22Rv1 (cell line): ENCODE measurements at regions not wholly inside any gene's neighbourhood (a gene's known extent, or its start where the extent isn't known, plus 50 kb on each side); places are given as distances from the start of the nearest gene placed in this dataset.

Experiments
- CTCF ChIP-seq: fragments of 450-650 bp; IDR thresholded peaks from 2 replicates; pipeline ENCODE4 v1.5.1; 2017; ENCODE audit warnings: mild to moderate bottlenecking
- ZFX ChIP-seq: fragments of 450-650 bp; IDR thresholded peaks from 2 replicates; pipeline ENCODE4 v1.6.1; 2017; ENCODE audit warnings: antibody characterized with exemption, borderline replicate concordance

- TF ChIP-seq CTCF, result no peak
- TF ChIP-seq ZFX, result no peak
Observed at GRCh38 chr13:61149331-61149730, 266.3 kb downstream of the PCDH20 start.
